Upper lobe of right lung (tissue), 1 donor: ENCODE measurements at regions not wholly inside any gene's neighbourhood (a gene's known extent, or its start where the extent isn't known, plus 50 kb on each side); places are given as distances from the start of the nearest gene placed in this dataset.

ENCODE experiments used
- ATAC-seq: fragments of 200-7000 bp; cut with Tn5 transposase; one replicate; pipeline ENCODE4 v1.9.1; 2020; ENCODE audit warnings: mild to moderate bottlenecking, moderate library complexity
- DNase-seq: peaks from one replicate; pipeline ENCODE4 v3.0.0-alpha.2; 2020
- H3K27ac ChIP-seq: fragments of 200-600 bp; one replicate; pipeline ENCODE4 v1.8.0; 2022
- H3K27me3 ChIP-seq: fragments of 200-600 bp; one replicate; pipeline ENCODE4 v1.8.0; 2022; ENCODE audit warnings: mild to moderate bottlenecking
- H3K36me3 ChIP-seq: fragments of 200-600 bp; one replicate; pipeline ENCODE4 v1.8.0; 2022
- H3K4me1 ChIP-seq: fragments of 200-600 bp; one replicate; pipeline ENCODE4 v1.8.0; 2022
- H3K4me3 ChIP-seq: fragments of 200-600 bp; one replicate; pipeline ENCODE4 v1.8.0; 2022; ENCODE audit warnings: mild to moderate bottlenecking
- H3K9me3 ChIP-seq: fragments of 200-600 bp; one replicate; pipeline ENCODE4 v1.8.0; 2022
- CTCF ChIP-seq: fragments of 200-600 bp; IDR thresholded peaks from one replicate; pipeline ENCODE4 v1.8.0; 2022; ENCODE audit warnings: antibody characterized with exemption
- intact Hi-C: fragments of 100-400 bp; cut with DNase I; formaldehyde crosslinking; loops from one replicate; pipeline ENCODE4 v1.11.0; 2022
- donor health status: DM: no; HTN: yes; CAD: no; lungs with severe emphysema.

- Histone ChIP-seq H3K27me3 (no peaks in the 10 kb centered on the region), H3K36me3 (no peaks in the 10 kb centered on the region), H3K9me3 (no peaks in the 10 kb centered on the region), H3K27ac (no peak overlapping the region), H3K4me3 (no peak overlapping the region), H3K4me1 (peaks cover 3% of the 10 kb centered on the region)
- DNase-seq = no peak
- ATAC-seq = peak; percentile 89
- intact Hi-C loops = no loop called here
- no peak for TF ChIP-seq CTCF
Observed at GRCh38 chr3:178320456-178321351, 215.5 kb upstream of the KCNMB2 start.

- no peak for ATAC-seq
- intact Hi-C loops = no loop called here
- peaks cover 3% of the 10 kb centered on the region for H3K4me1 ChIP-seq
- no peaks in the 10 kb centered on the region for H3K36me3 ChIP-seq
- no peaks in the 10 kb centered on the region for H3K27me3 ChIP-seq
- TF ChIP-seq CTCF = no peak
- H3K9me3 ChIP-seq = no peaks in the 10 kb centered on the region
- no peak overlapping the region for H3K4me3 ChIP-seq
- H3K27ac ChIP-seq = no peak overlapping the region
- DNase-seq = no peak
Observed at GRCh38 chr3:178324356-178324755, 211.9 kb upstream of the KCNMB2 start.

- DNase-seq (no peak), ATAC-seq (no peak)
- no peak overlapping the region for H3K4me3 ChIP-seq
- no peaks in the 10 kb centered on the region for H3K36me3 ChIP-seq
- H3K27ac ChIP-seq = no peak overlapping the region
- peaks cover 3% of the 10 kb centered on the region for H3K4me1 ChIP-seq
- intact Hi-C loops = no loop called here
- no peaks in the 10 kb centered on the region for H3K9me3 ChIP-seq
- TF ChIP-seq CTCF = peak; percentile 50
- no peaks in the 10 kb centered on the region for H3K27me3 ChIP-seq
Observed at GRCh38 chr3:178325330-178325729, 210.9 kb upstream of the KCNMB2 start.

GRCh38 chr3:178329936-178330335, 206.3 kb upstream of the KCNMB2 start:
- no peak for TF ChIP-seq CTCF
- ATAC-seq = no peak
- Histone ChIP-seq H3K36me3 (no peaks in the 10 kb centered on the region), H3K9me3 (no peaks in the 10 kb centered on the region), H3K4me1 (peaks cover 3% of the 10 kb centered on the region), H3K27me3 (no peaks in the 10 kb centered on the region), H3K4me3 (no peak overlapping the region), H3K27ac (no peak overlapping the region)
- no peak for DNase-seq
- intact Hi-C loops = no loop called here

- ATAC-seq = no peak
- intact Hi-C loops = no loop called here
- H3K27me3 ChIP-seq = no peaks in the 10 kb centered on the region
- no peaks in the 10 kb centered on the region for H3K4me1 ChIP-seq
- no peak for TF ChIP-seq CTCF
- no peaks in the 10 kb centered on the region for H3K9me3 ChIP-seq
- H3K4me3 ChIP-seq = no peak overlapping the region
- no peak for DNase-seq
- H3K36me3 ChIP-seq = no peaks in the 10 kb centered on the region
- H3K27ac ChIP-seq = no peak overlapping the region
Observed at GRCh38 chr3:178334239-178334638, 202.0 kb upstream of the KCNMB2 start.
